CD14-positive monocyte (primary cell): ENCODE measurements at regions not wholly inside any gene's neighbourhood (a gene's known extent, or its start where the extent isn't known, plus 50 kb on each side); places are given as distances from the start of the nearest gene placed in this dataset.

Source experiments
- DNase-seq, 3 donors: peaks; one replicate each; pipeline ENCODE4 v3.0.0-alpha.2; 2011 to 2022
- H2AFZ ChIP-seq: 2 replicates; pipeline ENCODE4 v1.6.0; 2012; ENCODE audit warnings: mild to moderate bottlenecking, low read depth, low read length, inconsistent platforms; ENCODE audit not compliant: insufficient read depth, poor library complexity, severe bottlenecking
- H3K27ac ChIP-seq, 2 donors: 1 replicate in 1 of 2; 2 replicates in 1 of 2; pipeline ENCODE4 v1.5.1; 2012 to 2013; ENCODE audit warnings: low read length in 2 of 2, control low read depth in 1 of 2, inconsistent platforms in 1 of 2, low read depth in 1 of 2, mild to moderate bottlenecking in 1 of 2
- H3K27me3 ChIP-seq, 2 donors: one replicate each; pipeline versions ENCODE4 v1.6.0 to v1.6.1; 2011 to 2013; ENCODE audit warnings: low read length in 2 of 2; ENCODE audit not compliant: control insufficient read depth in 2 of 2, insufficient read depth in 2 of 2
- H3K36me3 ChIP-seq, 2 donors: replicated peaks in 1 of 2; 1 replicate in 1 of 2; 2 replicates in 1 of 2; pipeline versions ENCODE4 v1.5.1 to v1.6.1; 2012 to 2013; ENCODE audit warnings: low read length in 2 of 2, control low read depth in 1 of 2, inconsistent platforms in 1 of 2, mild to moderate bottlenecking in 1 of 2; ENCODE audit not compliant: insufficient read depth in 2 of 2, control insufficient read depth in 1 of 2
- H3K4me1 ChIP-seq, 2 donors: 1 replicate in 1 of 2; 2 replicates in 1 of 2; pipeline versions ENCODE4 v1.5.1 to v1.6.1; 2012 to 2013; ENCODE audit warnings: low read length in 2 of 2, control low read depth in 1 of 2, inconsistent platforms in 1 of 2, mild to moderate bottlenecking in 1 of 2, moderate library complexity in 1 of 2; ENCODE audit not compliant: insufficient read depth in 2 of 2, control insufficient read depth in 1 of 2
- H3K4me2 ChIP-seq: replicated peaks from 2 replicates; pipeline ENCODE3; 2012; ENCODE audit warnings: low read length, moderate library complexity, mild to moderate bottlenecking; ENCODE audit not compliant: poor library complexity, severe bottlenecking; ENCODE audit errors: extremely low read depth
- H3K4me3 ChIP-seq, 3 experiments: fragments of 200-600 bp in 1 of 3; sonication (generic) in 1 of 3; replicated peaks in 1 of 3; 1 replicate in 2 of 3; 2 replicates in 1 of 3; pipeline ENCODE4 v1.5.1; 2011 to 2013; ENCODE audit warnings: low read length in 3 of 3, mild to moderate bottlenecking in 3 of 3, control low read depth in 2 of 3, low read depth in 2 of 3, inconsistent platforms in 1 of 3, moderate library complexity in 1 of 3
- H3K79me2 ChIP-seq: 2 replicates; pipeline ENCODE4 v1.6.0; 2012; ENCODE audit warnings: mild to moderate bottlenecking, control low read depth, inconsistent platforms, low read length, moderate library complexity; ENCODE audit not compliant: insufficient read depth
- H3K9ac ChIP-seq: 2 replicates; pipeline ENCODE4 v1.6.0; 2017; ENCODE audit warnings: low read length, mild to moderate bottlenecking; ENCODE audit not compliant: insufficient read depth, poor library complexity, severe bottlenecking
- H3K9me3 ChIP-seq, 2 donors: replicated peaks in 1 of 2; 1 replicate in 1 of 2; 2 replicates in 1 of 2; pipeline versions ENCODE4 v1.5.1 to v1.6.1; 2012 to 2013; ENCODE audit warnings: low read length in 2 of 2, control low read depth in 1 of 2; ENCODE audit not compliant: control insufficient read depth in 1 of 2, insufficient read depth in 1 of 2
- H4K20me1 ChIP-seq: 2 replicates; pipeline ENCODE4 v1.6.0; 2012; ENCODE audit warnings: mild to moderate bottlenecking, low read length, control low read depth, moderate library complexity; ENCODE audit not compliant: insufficient read depth
- H3K27ac Mint-ChIP-seq, 7 donors: one replicate each; pipeline ENCODE4 v1.8.0; 2020; ENCODE audit warnings: mild to moderate bottlenecking in 7 of 7, mixed read lengths in 7 of 7, moderate library complexity in 6 of 7, inconsistent platforms in 2 of 7
- H3K27me3 Mint-ChIP-seq, 3 donors: one replicate each; pipeline ENCODE4 v1.8.0; 2021 to 2022; ENCODE audit warnings: low read depth in 3 of 3, mild to moderate bottlenecking in 3 of 3, mixed read lengths in 3 of 3, moderate library complexity in 3 of 3, inconsistent platforms in 1 of 3
- H3K36me3 Mint-ChIP-seq, 2 donors: one replicate each; pipeline ENCODE4 v1.8.0; 2020; ENCODE audit warnings: mixed read lengths in 2 of 2, inconsistent platforms in 1 of 2, mild to moderate bottlenecking in 1 of 2
- H3K4me1 Mint-ChIP-seq: one replicate; pipeline ENCODE4 v1.8.0; 2020; ENCODE audit warnings: mild to moderate bottlenecking, mixed read lengths
- H3K4me3 Mint-ChIP-seq, 2 donors: one replicate each; pipeline ENCODE4 v1.8.0; 2020; ENCODE audit warnings: mild to moderate bottlenecking in 2 of 2, mixed read lengths in 2 of 2, moderate library complexity in 1 of 2
- H3K9me3 Mint-ChIP-seq, 7 donors: one replicate each; pipeline ENCODE4 v1.8.0; 2020 to 2022; ENCODE audit warnings: mixed read lengths in 7 of 7, mild to moderate bottlenecking in 6 of 7, moderate library complexity in 6 of 7, inconsistent platforms in 2 of 7
- WGBS: methylation state at CpG from one replicate; pipeline ENCODE4 v1.1.5; 2013; ENCODE audit warnings: missing lambda C conversion rate; ENCODE audit not compliant: insufficient coverage; 5-methylcytosine and 5-hydroxymethylcytosine counted together
- intact Hi-C, 2 donors: fragments of 100-400 bp; cut with micrococcal nuclease; formaldehyde crosslinking; loops; one replicate each; pipeline versions ENCODE4 v1.15.0 to v1.15.1; 2023
- TF ChIP-seq, protein P1 (sequence below): fragments of 200-600 bp; IDR thresholded peaks from one replicate; pipeline ENCODE4 v1.8.0; 2022; ENCODE audit warnings: antibody characterized with exemption, mild to moderate bottlenecking

DNA sequence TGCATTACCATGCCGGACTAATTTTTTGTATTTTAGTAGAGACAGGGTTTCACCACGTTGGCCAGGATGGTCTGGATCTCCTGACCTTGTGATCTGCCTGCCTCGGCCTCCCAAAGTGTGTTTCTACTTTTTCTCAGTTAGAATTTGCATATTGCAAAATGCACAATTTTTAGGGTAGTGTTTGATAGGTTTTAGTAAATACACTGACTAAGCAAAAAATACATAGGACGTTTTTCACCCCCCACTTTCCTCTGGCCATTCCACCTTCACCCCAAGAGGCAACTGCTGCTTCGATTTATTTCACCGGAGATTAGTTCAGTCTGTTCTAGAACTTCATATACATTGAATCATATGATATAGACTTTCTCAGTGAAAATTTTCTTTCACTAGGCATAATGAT is 1269.1 kb downstream of the TBC1D22A start:
- Histone ChIP-seq H3K27ac (no peak overlapping the region), H3K9ac (no peak overlapping the region), H3K27me3 (no peaks in the 10 kb centered on the region), H2AFZ (no peak overlapping the region), H3K79me2 (no peaks in the 10 kb centered on the region), H3K4me2 (no peak overlapping the region), H3K4me3 (no peak overlapping the region), H4K20me1 (no peaks in the 10 kb centered on the region), H3K4me1 (no peaks in the 10 kb centered on the region), H3K9me3 (no peaks in the 10 kb centered on the region), H3K36me3 (no peaks in the 10 kb centered on the region)
- DNase-seq = no peak
- Mint-ChIP-seq H3K27ac (no peak overlapping the region), H3K36me3 (no peaks in the 10 kb centered on the region), H3K27me3 (peaks cover 2% of the 10 kb centered on the region in 3 donors), H3K9me3 (peaks cover 0 to 5% (median 0%) of the 10 kb centered on the region in 7 donors), H3K4me1 (no peaks in the 10 kb centered on the region), H3K4me3 (no peak overlapping the region)
- TF ChIP-seq, protein P1, sequence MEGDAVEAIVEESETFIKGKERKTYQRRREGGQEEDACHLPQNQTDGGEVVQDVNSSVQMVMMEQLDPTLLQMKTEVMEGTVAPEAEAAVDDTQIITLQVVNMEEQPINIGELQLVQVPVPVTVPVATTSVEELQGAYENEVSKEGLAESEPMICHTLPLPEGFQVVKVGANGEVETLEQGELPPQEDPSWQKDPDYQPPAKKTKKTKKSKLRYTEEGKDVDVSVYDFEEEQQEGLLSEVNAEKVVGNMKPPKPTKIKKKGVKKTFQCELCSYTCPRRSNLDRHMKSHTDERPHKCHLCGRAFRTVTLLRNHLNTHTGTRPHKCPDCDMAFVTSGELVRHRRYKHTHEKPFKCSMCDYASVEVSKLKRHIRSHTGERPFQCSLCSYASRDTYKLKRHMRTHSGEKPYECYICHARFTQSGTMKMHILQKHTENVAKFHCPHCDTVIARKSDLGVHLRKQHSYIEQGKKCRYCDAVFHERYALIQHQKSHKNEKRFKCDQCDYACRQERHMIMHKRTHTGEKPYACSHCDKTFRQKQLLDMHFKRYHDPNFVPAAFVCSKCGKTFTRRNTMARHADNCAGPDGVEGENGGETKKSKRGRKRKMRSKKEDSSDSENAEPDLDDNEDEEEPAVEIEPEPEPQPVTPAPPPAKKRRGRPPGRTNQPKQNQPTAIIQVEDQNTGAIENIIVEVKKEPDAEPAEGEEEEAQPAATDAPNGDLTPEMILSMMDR = no peak
- 90% methylated on average over 2 of the region's 6 CpGs for WGBS
- intact Hi-C loops = no loop called here

DNA sequence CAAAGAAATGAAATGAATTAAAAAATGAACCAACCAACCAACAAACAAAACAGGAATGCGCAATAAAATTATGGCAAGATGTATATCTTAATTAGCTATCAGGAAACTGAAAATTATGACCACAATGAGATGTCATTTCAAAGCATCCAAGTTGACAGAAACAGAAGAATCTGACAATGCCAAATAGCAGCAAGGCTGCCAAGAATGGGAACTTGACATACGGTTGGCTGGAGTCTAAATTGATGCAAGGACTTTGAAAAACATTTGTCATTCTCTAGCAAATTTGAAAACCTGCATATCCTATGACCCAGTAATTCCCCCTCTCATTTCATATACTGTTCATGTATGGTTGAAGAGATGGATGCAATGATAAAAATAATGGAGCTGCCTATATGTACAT is 1262.6 kb downstream of the TBC1D22A start:
- Histone ChIP-seq H3K27me3 (no peaks in the 10 kb centered on the region), H3K4me1 (no peaks in the 10 kb centered on the region), H3K79me2 (no peaks in the 10 kb centered on the region), H3K4me3 (no peak overlapping the region), H3K9me3 (peaks cover 6 to 9% of the 10 kb centered on the region in 2 donors), H3K9ac (no peak overlapping the region), H2AFZ (no peak overlapping the region), H3K27ac (no peak overlapping the region), H3K4me2 (no peak overlapping the region), H3K36me3 (no peaks in the 10 kb centered on the region), H4K20me1 (no peaks in the 10 kb centered on the region)
- peaks cover 0 to 14% (median 9%) of the 10 kb centered on the region in 7 donors for H3K9me3 Mint-ChIP-seq
- intact Hi-C loops = no loop called here
- no peak overlapping the region for H3K27ac Mint-ChIP-seq
- no peak overlapping the region for H3K4me3 Mint-ChIP-seq
- no peaks in the 10 kb centered on the region for H3K36me3 Mint-ChIP-seq
- TF ChIP-seq, protein P1 = no peak
- whole genome bisulfite sequencing = no CpG with 5 or more reads among the region's 2 CpGs
- peaks cover 0 to 5% (median 2%) of the 10 kb centered on the region in 3 donors for H3K27me3 Mint-ChIP-seq
- DNase-seq = no peak
- no peaks in the 10 kb centered on the region for H3K4me1 Mint-ChIP-seq
